ENCODE measurements at regions not wholly inside any gene's neighbourhood (a gene's known extent, or its start where the extent isn't known, plus 50 kb on each side); places are given as distances from the start of the nearest gene placed in this dataset.

DNA sequence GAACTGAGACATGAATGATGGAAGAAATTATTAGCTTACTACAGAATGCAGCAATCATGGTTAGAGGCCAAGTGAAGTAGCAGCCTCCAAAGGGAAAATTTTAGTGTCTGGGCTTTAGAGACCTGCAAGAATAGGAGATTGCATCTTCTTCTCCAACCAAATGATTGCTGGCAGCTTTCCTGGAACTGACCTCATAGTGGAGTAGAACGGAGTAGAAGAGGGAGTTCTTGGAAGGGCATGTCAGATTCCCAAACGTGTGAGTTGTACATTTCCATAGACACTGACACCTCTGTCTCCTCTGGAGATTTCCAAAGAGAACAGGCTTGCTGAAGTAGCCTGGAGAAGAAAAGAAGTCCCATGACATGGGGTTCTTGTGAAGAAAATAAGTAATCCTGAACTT, 169.8 kb upstream of the ERBB4 start:
- Mint-ChIP-seq H3K36me3 (no peaks in the 10 kb centered on the region), H3K27me3 (ENCODE audit: insufficient read depth, low read depth) (no peaks in the 10 kb centered on the region), H3K4me1 (peaks cover 25% of the 10 kb centered on the region), H3K4me3 (no peak overlapping the region), H3K9me3 (peaks cover 2% of the 10 kb centered on the region), H3K27ac (no peak overlapping the region)
- no peak overlapping the region for H3K9ac ChIP-seq
- H4K20me1 ChIP-seq (ENCODE audit: low read depth) = no peaks in the 10 kb centered on the region
- no peak overlapping the region for H3K4me2 ChIP-seq
- no peaks in the 10 kb centered on the region for H3F3A ChIP-seq (ENCODE audit: low read depth)
- no peaks in the 10 kb centered on the region for H3K9me3 ChIP-seq (ENCODE audit: low read depth)
- TF ChIP-seq EZH2phosphoT487 (IDR thresholded peaks at IDR 0.05) = no peak
- TF ChIP-seq, protein P1, sequence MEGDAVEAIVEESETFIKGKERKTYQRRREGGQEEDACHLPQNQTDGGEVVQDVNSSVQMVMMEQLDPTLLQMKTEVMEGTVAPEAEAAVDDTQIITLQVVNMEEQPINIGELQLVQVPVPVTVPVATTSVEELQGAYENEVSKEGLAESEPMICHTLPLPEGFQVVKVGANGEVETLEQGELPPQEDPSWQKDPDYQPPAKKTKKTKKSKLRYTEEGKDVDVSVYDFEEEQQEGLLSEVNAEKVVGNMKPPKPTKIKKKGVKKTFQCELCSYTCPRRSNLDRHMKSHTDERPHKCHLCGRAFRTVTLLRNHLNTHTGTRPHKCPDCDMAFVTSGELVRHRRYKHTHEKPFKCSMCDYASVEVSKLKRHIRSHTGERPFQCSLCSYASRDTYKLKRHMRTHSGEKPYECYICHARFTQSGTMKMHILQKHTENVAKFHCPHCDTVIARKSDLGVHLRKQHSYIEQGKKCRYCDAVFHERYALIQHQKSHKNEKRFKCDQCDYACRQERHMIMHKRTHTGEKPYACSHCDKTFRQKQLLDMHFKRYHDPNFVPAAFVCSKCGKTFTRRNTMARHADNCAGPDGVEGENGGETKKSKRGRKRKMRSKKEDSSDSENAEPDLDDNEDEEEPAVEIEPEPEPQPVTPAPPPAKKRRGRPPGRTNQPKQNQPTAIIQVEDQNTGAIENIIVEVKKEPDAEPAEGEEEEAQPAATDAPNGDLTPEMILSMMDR (IDR thresholded peaks at IDR 0.05) = no peak
- no peak for TF ChIP-seq EZH2 (IDR thresholded peaks at IDR 0.05)
- H2AFZ ChIP-seq (replicated peaks) = no peak overlapping the region
- no peak overlapping the region for H3K27ac ChIP-seq
- H3K27me3 ChIP-seq = no peaks in the 10 kb centered on the region
- H3K4me3 ChIP-seq = no peak overlapping the region
- H3K79me2 ChIP-seq (ENCODE audit: low read depth) = no peaks in the 10 kb centered on the region
- no peaks in the 10 kb centered on the region for H3K36me3 ChIP-seq
- no peak for DNase-seq (ENCODE audit: low spot score)
- H3K4me1 ChIP-seq = peaks cover 13% of the 10 kb centered on the region

DNA sequence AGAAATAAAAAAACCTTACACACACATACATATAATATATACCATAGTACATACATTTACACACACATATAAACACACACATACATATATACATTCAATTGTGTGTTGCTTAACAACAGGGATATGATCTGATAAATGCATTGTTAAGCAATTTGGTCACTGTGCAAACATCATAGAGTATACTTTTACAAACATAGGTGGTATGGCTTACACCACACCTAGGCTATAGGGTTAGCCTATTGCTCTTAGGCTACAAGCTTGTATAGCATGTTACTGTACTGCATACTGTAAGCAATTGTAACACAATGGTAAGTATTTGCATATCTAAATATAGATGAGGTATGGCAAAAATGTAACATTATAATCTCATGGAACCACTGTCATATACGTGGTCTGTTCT, 156.8 kb upstream of the ERBB4 start:
- no peaks in the 10 kb centered on the region for H4K20me1 ChIP-seq (ENCODE audit: low read depth)
- H3F3A ChIP-seq (ENCODE audit: low read depth) = no peaks in the 10 kb centered on the region
- no peak overlapping the region for H2AFZ ChIP-seq (replicated peaks)
- Mint-ChIP-seq H3K27ac (no peak overlapping the region), H3K27me3 (ENCODE audit: insufficient read depth, low read depth) (no peaks in the 10 kb centered on the region), H3K4me3 (no peak overlapping the region), H3K4me1 (peaks cover 12% of the 10 kb centered on the region), H3K9me3 (peaks cover 3% of the 10 kb centered on the region), H3K36me3 (no peaks in the 10 kb centered on the region)
- H3K27me3 ChIP-seq = no peaks in the 10 kb centered on the region
- no peak overlapping the region for H3K9ac ChIP-seq
- H3K4me1 ChIP-seq = peaks cover 11% of the 10 kb centered on the region
- no peaks in the 10 kb centered on the region for H3K9me3 ChIP-seq (ENCODE audit: low read depth)
- no peaks in the 10 kb centered on the region for H3K36me3 ChIP-seq
- no peak for DNase-seq (ENCODE audit: low spot score)
- H3K79me2 ChIP-seq (ENCODE audit: low read depth) = no peaks in the 10 kb centered on the region
- H3K27ac ChIP-seq = no peak overlapping the region
- no peak overlapping the region for H3K4me2 ChIP-seq
- TF ChIP-seq, protein P1 (IDR thresholded peaks at IDR 0.05) = no peak
- TF ChIP-seq EZH2 (IDR thresholded peaks at IDR 0.05) (no peak), EZH2phosphoT487 (IDR thresholded peaks at IDR 0.05) (no peak)
- H3K4me3 ChIP-seq = no peak overlapping the region

DNA sequence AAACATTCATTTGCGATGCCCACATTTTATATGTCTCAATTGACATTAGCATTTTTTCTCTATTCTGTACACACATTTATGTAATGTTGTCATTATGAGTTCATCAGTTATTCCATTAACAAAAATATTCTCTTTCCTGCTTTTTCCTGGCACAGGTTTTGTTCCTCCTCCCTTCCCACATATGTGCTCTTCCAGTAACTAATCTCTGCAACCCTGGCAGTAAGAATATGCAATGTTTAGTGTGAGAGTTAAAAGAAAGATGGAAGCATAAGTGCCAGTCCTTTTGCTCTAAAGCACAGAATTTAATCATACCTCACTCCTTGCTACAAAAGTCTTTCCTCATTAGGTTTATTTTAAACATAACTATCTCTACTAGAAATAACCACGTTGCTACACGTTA, 155.8 kb upstream of the ERBB4 start:
- Histone ChIP-seq H3K9me3 (ENCODE audit: low read depth) (no peaks in the 10 kb centered on the region), H3K4me2 (no peak overlapping the region), H3K4me3 (no peak overlapping the region), H3K27ac (no peak overlapping the region), H3F3A (ENCODE audit: low read depth) (no peaks in the 10 kb centered on the region), H3K4me1 (peaks cover 11% of the 10 kb centered on the region), H3K9ac (no peak overlapping the region), H2AFZ (replicated peaks) (no peak overlapping the region), H3K27me3 (no peaks in the 10 kb centered on the region), H4K20me1 (ENCODE audit: low read depth) (no peaks in the 10 kb centered on the region), H3K79me2 (ENCODE audit: low read depth) (no peaks in the 10 kb centered on the region), H3K36me3 (no peaks in the 10 kb centered on the region)
- no peak for TF ChIP-seq EZH2 (IDR thresholded peaks at IDR 0.05)
- TF ChIP-seq, protein P1 (IDR thresholded peaks at IDR 0.05) = no peak
- TF ChIP-seq EZH2phosphoT487 (IDR thresholded peaks at IDR 0.05) = no peak
- Mint-ChIP-seq H3K36me3 (no peaks in the 10 kb centered on the region), H3K27me3 (ENCODE audit: insufficient read depth, low read depth) (no peaks in the 10 kb centered on the region), H3K9me3 (peaks cover 3% of the 10 kb centered on the region), H3K4me1 (peaks cover 12% of the 10 kb centered on the region), H3K4me3 (no peak overlapping the region), H3K27ac (no peak overlapping the region)
- DNase-seq (ENCODE audit: low spot score) = no peak
